GM21526 (cell line): ENCODE measurements at regions not wholly inside any gene's neighbourhood (a gene's known extent, or its start where the extent isn't known, plus 50 kb on each side); places are given as distances from the start of the nearest gene placed in this dataset.

Source experiments
- ATAC-seq: cut with Tn5 transposase; IDR thresholded peaks from one replicate; pipeline ENCODE4 v1.9.1; 2021; ENCODE audit warnings: moderate library complexity; ENCODE audit not compliant: unreplicated experiment, low FRiP score

GRCh38 chr6:56378966-56379585, 131.7 kb upstream of the COL21A1 start:
- no peak for ATAC-seq

GRCh38 chr6:56378507-56378906, 131.1 kb upstream of the COL21A1 start:
- ATAC-seq: no peak

GRCh38 chr6:56377295-56377694, 129.9 kb upstream of the COL21A1 start:
- no peak for ATAC-seq

GRCh38 chr6:56375806-56376205, 128.4 kb upstream of the COL21A1 start:
- no peak for ATAC-seq

- ATAC-seq: no peak
These were observed 127.5 kb upstream of the COL21A1 start for GRCh38 chr6:56374841-56375369.

GRCh38 chr6:56372406-56372995, 125.1 kb upstream of the COL21A1 start:
- no peak for ATAC-seq

- ATAC-seq: peak; percentile 77
These were observed 123.3 kb upstream of the COL21A1 start for GRCh38 chr6:56370561-56371211.

GRCh38 chr6:56370127-56370540, 122.8 kb upstream of the COL21A1 start:
- ATAC-seq: no peak

GRCh38 chr6:56368491-56368890, 121.1 kb upstream of the COL21A1 start:
- no peak for ATAC-seq

- no peak for ATAC-seq
These were observed 118.9 kb upstream of the COL21A1 start for GRCh38 chr6:56366141-56366852.

GRCh38 chr6:56364827-56365339, 117.5 kb upstream of the COL21A1 start:
- no peak for ATAC-seq

- no peak for ATAC-seq
These were observed 117.0 kb upstream of the COL21A1 start for GRCh38 chr6:56364431-56364826.

- ATAC-seq: no peak
These were observed 116.5 kb upstream of the COL21A1 start for GRCh38 chr6:56363796-56364430.

GRCh38 chr6:56361812-56362211, 114.4 kb upstream of the COL21A1 start:
- no peak for ATAC-seq

- no peak for ATAC-seq
These were observed 112.0 kb upstream of the COL21A1 start for GRCh38 chr6:56359201-56359899.

GRCh38 chr6:56357616-56358373, 110.4 kb upstream of the COL21A1 start:
- no peak for ATAC-seq

GRCh38 chr6:56356426-56356825, 109.0 kb upstream of the COL21A1 start:
- ATAC-seq: no peak

GRCh38 chr6:56353860-56354259, 106.5 kb upstream of the COL21A1 start:
- ATAC-seq: no peak

GRCh38 chr6:56350628-56351260, 103.4 kb upstream of the COL21A1 start:
- ATAC-seq: no peak
